ENCODE measurements at regions not wholly inside any gene's neighbourhood (a gene's known extent, or its start where the extent isn't known, plus 50 kb on each side); places are given as distances from the start of the nearest gene placed in this dataset.

- no peaks in the 10 kb centered on the region for H3K4me1 ChIP-seq
- H3K9me3 ChIP-seq: no peaks in the 10 kb centered on the region
- intact Hi-C loops (cut with DNase I): no loop called here
- H3K4me3 ChIP-seq: no peak overlapping the region
- H3K27ac ChIP-seq: no peak overlapping the region
- no peak for TF ChIP-seq POLR2A (IDR thresholded peaks at IDR 0.05)
- DNase-seq (no peak), ATAC-seq (no peak)
- 82 to 91% (median 87%) methylated on average over 2 of the region's 2 CpGs for whole genome bisulfite sequencing, 4 donors
- H3K36me3 ChIP-seq: no peaks in the 10 kb centered on the region
- H3K27me3 ChIP-seq: no peaks in the 10 kb centered on the region
Observed at GRCh38 chr4:176885224-176885623, 92.5 kb upstream of the VEGFC start.

DNA sequence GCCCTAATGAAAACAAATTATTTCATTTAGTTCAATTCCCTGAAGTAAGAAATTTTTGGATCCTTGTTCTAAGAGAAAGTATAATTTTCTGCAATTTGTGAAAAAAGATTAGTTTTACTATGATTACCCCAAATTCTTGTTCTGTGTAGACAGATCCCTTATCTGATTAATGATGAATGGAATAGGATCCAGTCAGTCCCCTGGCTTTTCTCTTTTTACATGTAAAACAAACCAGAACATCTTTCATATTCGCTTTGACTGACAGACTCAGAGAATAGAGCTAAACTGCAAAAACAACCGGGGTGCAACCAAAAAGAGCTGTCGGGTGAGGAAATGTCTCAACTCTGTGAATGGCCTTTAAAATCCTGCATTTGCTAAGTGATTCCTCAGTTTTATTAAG lies 93.4 kb upstream of the VEGFC start:
- intact Hi-C loops (cut with DNase I): no loop called here
- no peaks in the 10 kb centered on the region for H3K9me3 ChIP-seq
- H3K36me3 ChIP-seq: no peaks in the 10 kb centered on the region
- no peak overlapping the region for H3K27ac ChIP-seq
- DNase-seq (no peak), ATAC-seq (no peak)
- H3K4me3 ChIP-seq: no peak overlapping the region
- no peaks in the 10 kb centered on the region for H3K4me1 ChIP-seq
- 84 to 88% (median 87%) methylated on average over 3 of the region's 3 CpGs for WGBS, 4 donors
- H3K27me3 ChIP-seq: peaks cover 0 to 3% (median 0%) of the 10 kb centered on the region in 9 donors
- TF ChIP-seq, protein P1, sequence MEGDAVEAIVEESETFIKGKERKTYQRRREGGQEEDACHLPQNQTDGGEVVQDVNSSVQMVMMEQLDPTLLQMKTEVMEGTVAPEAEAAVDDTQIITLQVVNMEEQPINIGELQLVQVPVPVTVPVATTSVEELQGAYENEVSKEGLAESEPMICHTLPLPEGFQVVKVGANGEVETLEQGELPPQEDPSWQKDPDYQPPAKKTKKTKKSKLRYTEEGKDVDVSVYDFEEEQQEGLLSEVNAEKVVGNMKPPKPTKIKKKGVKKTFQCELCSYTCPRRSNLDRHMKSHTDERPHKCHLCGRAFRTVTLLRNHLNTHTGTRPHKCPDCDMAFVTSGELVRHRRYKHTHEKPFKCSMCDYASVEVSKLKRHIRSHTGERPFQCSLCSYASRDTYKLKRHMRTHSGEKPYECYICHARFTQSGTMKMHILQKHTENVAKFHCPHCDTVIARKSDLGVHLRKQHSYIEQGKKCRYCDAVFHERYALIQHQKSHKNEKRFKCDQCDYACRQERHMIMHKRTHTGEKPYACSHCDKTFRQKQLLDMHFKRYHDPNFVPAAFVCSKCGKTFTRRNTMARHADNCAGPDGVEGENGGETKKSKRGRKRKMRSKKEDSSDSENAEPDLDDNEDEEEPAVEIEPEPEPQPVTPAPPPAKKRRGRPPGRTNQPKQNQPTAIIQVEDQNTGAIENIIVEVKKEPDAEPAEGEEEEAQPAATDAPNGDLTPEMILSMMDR (IDR thresholded peaks at IDR 0.05): no peak

GRCh38 chr4:176889776-176890175 lies 97.1 kb upstream of the VEGFC start:
- ATAC-seq: no peak
- no peak for DNase-seq
- TF ChIP-seq, protein P1 (IDR thresholded peaks at IDR 0.05): no peak
- no peak for TF ChIP-seq POLR2A (IDR thresholded peaks at IDR 0.05)
- Histone ChIP-seq H3K4me3 (no peak overlapping the region), H3K27me3 (peaks cover 0 to 3% (median 0%) of the 10 kb centered on the region in 9 donors), H3K27ac (no peak overlapping the region), H3K9me3 (no peaks in the 10 kb centered on the region), H3K36me3 (no peaks in the 10 kb centered on the region), H3K4me1 (no peaks in the 10 kb centered on the region)
- WGBS, 4 donors: 87 to 88% (median 87%) methylated on average over 3 of the region's 3 CpGs
- intact Hi-C loops (cut with DNase I): no loop called here

GRCh38 chr4:176894498-176894897 lies 101.8 kb upstream of the VEGFC start:
- no peak overlapping the region for H3K27ac ChIP-seq
- 74 to 86% (median 80%) methylated on average over 3 of the region's 3 CpGs for WGBS, 4 donors
- peaks cover 0 to 3% (median 0%) of the 10 kb centered on the region in 9 donors for H3K27me3 ChIP-seq
- no peaks in the 10 kb centered on the region for H3K9me3 ChIP-seq
- no peaks in the 10 kb centered on the region for H3K36me3 ChIP-seq
- intact Hi-C loops (cut with DNase I): no loop called here
- H3K4me3 ChIP-seq: no peak overlapping the region
- TF ChIP-seq POLR2A (IDR thresholded peaks at IDR 0.05): no peak
- TF ChIP-seq, protein P1 (IDR thresholded peaks at IDR 0.05): no peak
- DNase-seq: no peak
- no peaks in the 10 kb centered on the region for H3K4me1 ChIP-seq
- ATAC-seq: no peak

DNA sequence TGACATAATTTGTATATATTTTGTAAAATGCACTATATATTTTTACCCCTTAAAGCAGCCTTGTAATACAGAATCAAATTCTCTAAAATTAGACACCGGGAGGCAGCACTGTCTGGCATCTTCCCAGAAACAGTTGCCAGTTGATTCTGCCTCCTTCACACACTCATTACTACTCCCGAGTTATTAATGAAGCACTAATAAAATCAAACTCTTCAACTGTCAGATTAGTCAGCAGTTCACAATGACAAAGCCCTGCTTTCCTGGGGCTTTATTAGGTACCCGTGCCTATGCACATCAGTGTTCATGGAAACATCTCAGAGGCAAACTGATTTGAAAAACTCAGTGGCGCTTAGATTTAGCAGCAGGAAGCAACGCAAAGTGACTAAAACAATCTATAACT lies 103.5 kb upstream of the VEGFC start:
- H3K27ac ChIP-seq: no peak overlapping the region
- H3K36me3 ChIP-seq: no peaks in the 10 kb centered on the region
- no peak for TF ChIP-seq POLR2A (IDR thresholded peaks at IDR 0.05)
- TF ChIP-seq, protein P1 (IDR thresholded peaks at IDR 0.05): no peak
- no peaks in the 10 kb centered on the region for H3K4me1 ChIP-seq
- no peak overlapping the region for H3K4me3 ChIP-seq
- ATAC-seq (no peak), DNase-seq (no peak)
- WGBS, 4 donors: 29 to 44% (median 35%) methylated on average over 5 of the region's 5 CpGs
- no peaks in the 10 kb centered on the region for H3K9me3 ChIP-seq
- H3K27me3 ChIP-seq: no peaks in the 10 kb centered on the region
- intact Hi-C loops (cut with DNase I): no loop called here

Data from heart left ventricle (tissue), 16 donors.